Panc1 (cell line): ENCODE measurements at regions not wholly inside any gene's neighbourhood (a gene's known extent, or its start where the extent isn't known, plus 50 kb on each side); places are given as distances from the start of the nearest gene placed in this dataset.

Source experiments
- CTCF ChIP-seq: fragments of 450-650 bp; IDR thresholded peaks from 2 replicates; pipeline ENCODE4 v1.5.1; 2017; ENCODE audit warnings: mild to moderate bottlenecking
- REST ChIP-seq, 2 experiments: IDR thresholded peaks; 2 replicates each; pipeline ENCODE4 v1.6.1; 2011 to 2012; ENCODE audit warnings: low read depth in 2 of 2, control low read depth in 1 of 2, low read length in 1 of 2, mild to moderate bottlenecking in 1 of 2, moderate library complexity in 1 of 2; ENCODE audit not compliant: insufficient read depth in 1 of 2

GRCh38 chr4:114758066-114758465 lies 159.5 kb downstream of the UGT8 start:
- no peak for TF ChIP-seq CTCF
- TF ChIP-seq REST (IDR thresholded peaks at IDR 0.05; ENCODE audit: insufficient read depth in 1 of 2, low read depth in 2 of 2, low read length in 1 of 2): no peak
